Testis (tissue), 2 donors: ENCODE measurements at regions not wholly inside any gene's neighbourhood (a gene's known extent, or its start where the extent isn't known, plus 50 kb on each side); places are given as distances from the start of the nearest gene placed in this dataset.

Experiments used
- DNase-seq: peaks from one replicate; pipeline ENCODE4 v3.0.0-alpha.2; 2019
- H3K27ac ChIP-seq, 2 donors: fragments of 200-600 bp; sonication (generic); one replicate each; pipeline ENCODE4 v1.5.1; 2019
- H3K27me3 ChIP-seq: fragments of 200-600 bp; sonication (generic); one replicate; pipeline ENCODE4 v1.5.1; 2019
- H3K36me3 ChIP-seq: fragments of 200-600 bp; sonication (generic); one replicate; pipeline ENCODE4 v1.5.1; 2017; ENCODE audit warnings: low read depth; ENCODE audit errors: missing control alignments
- H3K4me1 ChIP-seq: fragments of 200-600 bp; sonication (generic); one replicate; pipeline ENCODE4 v1.5.1; 2019
- H3K4me3 ChIP-seq, 2 donors: fragments of 200-600 bp; sonication (generic); one replicate each; pipeline ENCODE4 v1.5.1; 2017 to 2019
- H3K9me3 ChIP-seq: fragments of 200-600 bp; sonication (generic); one replicate; pipeline ENCODE4 v1.5.1; 2017
- CTCF ChIP-seq, 3 experiments: fragments of 450-650 bp in 2 of 3; fragments of 200-600 bp in 1 of 3; sonication (generic) in 1 of 3; IDR thresholded peaks; one replicate each; pipeline ENCODE4 v1.5.1; 2016 to 2019; ENCODE audit warnings: antibody characterized with exemption in 3 of 3, mild to moderate bottlenecking in 2 of 3, moderate library complexity in 1 of 3
- POLR2A ChIP-seq: fragments of 450-650 bp; IDR thresholded peaks from one replicate; pipeline ENCODE4 v1.6.1; 2017; ENCODE audit warnings: antibody characterized with exemption, mild to moderate bottlenecking, moderate library complexity
- intact Hi-C: fragments of 100-400 bp; cut with DNase I; formaldehyde crosslinking; loops from one replicate; pipeline ENCODE4 v1.15.1; 2023; ENCODE audit warnings: low total_unique reads

GRCh38 chr12:72219937-72220336, 52.2 kb upstream of the TRHDE start:
- H3K27me3 ChIP-seq: no peaks in the 10 kb centered on the region
- intact Hi-C loops: no loop called here

More at GRCh38 chr12:72219937-72220336, 52.2 kb upstream of the TRHDE start:
- Histone ChIP-seq H3K9me3 (no peaks in the 10 kb centered on the region), H3K4me3 (no peak overlapping the region), H3K36me3 (no peaks in the 10 kb centered on the region), H3K27ac (no peak overlapping the region), H3K4me1 (no peaks in the 10 kb centered on the region)
- no peak for TF ChIP-seq CTCF (IDR thresholded peaks at IDR 0.05)
- TF ChIP-seq POLR2A: no peak
- DNase-seq: no peak
